ENCODE measurements at regions not wholly inside any gene's neighbourhood (a gene's known extent, or its start where the extent isn't known, plus 50 kb on each side); places are given as distances from the start of the nearest gene placed in this dataset.

- no peaks in the 10 kb centered on the region for H3K9me3 ChIP-seq (ENCODE audit: low read length)
- no peaks in the 10 kb centered on the region for H3K36me3 ChIP-seq (ENCODE audit: insufficient read depth, low read length)
- H3K4me2 ChIP-seq (ENCODE audit: low read length): no peak overlapping the region
- no peaks in the 10 kb centered on the region for H3K4me1 ChIP-seq (ENCODE audit: insufficient read depth, low read length, poor library complexity, severe bottlenecking)
- no peak overlapping the region for H2AFZ ChIP-seq (ENCODE audit: low read length)
- ChIA-PET POLR2A (no interaction called here), CTCF (ENCODE audit: unreplicated experiment) (no interaction called here)
- TF ChIP-seq, protein P1, sequence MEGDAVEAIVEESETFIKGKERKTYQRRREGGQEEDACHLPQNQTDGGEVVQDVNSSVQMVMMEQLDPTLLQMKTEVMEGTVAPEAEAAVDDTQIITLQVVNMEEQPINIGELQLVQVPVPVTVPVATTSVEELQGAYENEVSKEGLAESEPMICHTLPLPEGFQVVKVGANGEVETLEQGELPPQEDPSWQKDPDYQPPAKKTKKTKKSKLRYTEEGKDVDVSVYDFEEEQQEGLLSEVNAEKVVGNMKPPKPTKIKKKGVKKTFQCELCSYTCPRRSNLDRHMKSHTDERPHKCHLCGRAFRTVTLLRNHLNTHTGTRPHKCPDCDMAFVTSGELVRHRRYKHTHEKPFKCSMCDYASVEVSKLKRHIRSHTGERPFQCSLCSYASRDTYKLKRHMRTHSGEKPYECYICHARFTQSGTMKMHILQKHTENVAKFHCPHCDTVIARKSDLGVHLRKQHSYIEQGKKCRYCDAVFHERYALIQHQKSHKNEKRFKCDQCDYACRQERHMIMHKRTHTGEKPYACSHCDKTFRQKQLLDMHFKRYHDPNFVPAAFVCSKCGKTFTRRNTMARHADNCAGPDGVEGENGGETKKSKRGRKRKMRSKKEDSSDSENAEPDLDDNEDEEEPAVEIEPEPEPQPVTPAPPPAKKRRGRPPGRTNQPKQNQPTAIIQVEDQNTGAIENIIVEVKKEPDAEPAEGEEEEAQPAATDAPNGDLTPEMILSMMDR (conservative IDR thresholded peaks at IDR 0.05; ENCODE audit: low read length): no peak
- no peak for TF ChIP-seq EZH2phosphoT487 (IDR thresholded peaks at IDR 0.05; ENCODE audit: borderline replicate concordance, low read depth, low read length)
- H3K4me3 ChIP-seq (ENCODE audit: low read depth, low read length, poor library complexity, severe bottlenecking): no peak overlapping the region
- H3K79me2 ChIP-seq (ENCODE audit: insufficient read depth, low read depth, low read length): no peaks in the 10 kb centered on the region
- intact Hi-C loops (cut with micrococcal nuclease; ENCODE audit: unreplicated experiment): no loop called here
- no peak for DNase-seq (ENCODE audit: low spot score)
- H4K20me1 ChIP-seq (ENCODE audit: insufficient read depth, low read length): no peaks in the 10 kb centered on the region
- BruUV-seq (replicated peaks): no TSS peak
- H3K27ac ChIP-seq (ENCODE audit: low read depth, low read length, poor library complexity, severe bottlenecking): no peak overlapping the region
- no peaks in the 10 kb centered on the region for H3K9me2 ChIP-seq (ENCODE audit: insufficient read depth, low read length)
Observed at GRCh38 chr6:4510906-4511640, 265.1 kb upstream of the CDYL start.

DNA sequence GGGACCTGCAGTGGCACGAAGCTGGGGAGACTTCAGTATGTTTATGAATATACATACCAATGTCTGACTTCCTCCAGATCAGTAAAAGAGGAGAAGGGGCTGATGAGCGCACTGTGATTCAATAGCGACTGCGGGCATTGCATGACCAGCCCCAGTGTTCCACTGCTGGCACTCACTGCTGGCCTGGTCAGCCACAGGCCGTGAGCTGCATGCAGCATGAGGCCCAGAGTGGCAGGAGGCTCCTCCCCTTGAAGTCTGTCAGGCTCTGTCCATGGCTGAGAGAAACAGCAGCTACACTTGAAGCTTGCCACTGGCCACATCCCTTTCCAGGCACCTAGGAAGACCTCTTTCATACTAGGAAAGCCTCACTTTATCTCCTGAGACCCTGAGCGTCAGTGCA, 265.9 kb upstream of the CDYL start:
- no peaks in the 10 kb centered on the region for H3K9me2 ChIP-seq (ENCODE audit: insufficient read depth, low read length)
- no peak overlapping the region for H3K27ac ChIP-seq (ENCODE audit: low read depth, low read length, poor library complexity, severe bottlenecking)
- no peak overlapping the region for H2AFZ ChIP-seq (ENCODE audit: low read length)
- no peaks in the 10 kb centered on the region for H3K79me2 ChIP-seq (ENCODE audit: insufficient read depth, low read depth, low read length)
- intact Hi-C loops (cut with micrococcal nuclease; ENCODE audit: unreplicated experiment): no loop called here
- TF ChIP-seq, protein P1 (conservative IDR thresholded peaks at IDR 0.05; ENCODE audit: low read length): no peak
- no peak for TF ChIP-seq EZH2phosphoT487 (IDR thresholded peaks at IDR 0.05; ENCODE audit: borderline replicate concordance, low read depth, low read length)
- H3K4me1 ChIP-seq (ENCODE audit: insufficient read depth, low read length, poor library complexity, severe bottlenecking): no peaks in the 10 kb centered on the region
- H3K4me2 ChIP-seq (ENCODE audit: low read length): no peak overlapping the region
- no peaks in the 10 kb centered on the region for H3K36me3 ChIP-seq (ENCODE audit: insufficient read depth, low read length)
- no peak for DNase-seq (ENCODE audit: low spot score)
- POLR2A ChIA-PET: no interaction called here
- H3K4me3 ChIP-seq (ENCODE audit: low read depth, low read length, poor library complexity, severe bottlenecking): no peak overlapping the region
- no TSS peak for BruUV-seq (replicated peaks)
- CTCF ChIA-PET (ENCODE audit: unreplicated experiment): no interaction called here
- H3K9me3 ChIP-seq (ENCODE audit: low read length): no peaks in the 10 kb centered on the region
- H4K20me1 ChIP-seq (ENCODE audit: insufficient read depth, low read length): no peaks in the 10 kb centered on the region

- intact Hi-C loops (cut with micrococcal nuclease; ENCODE audit: unreplicated experiment): no loop called here
- H4K20me1 ChIP-seq (ENCODE audit: insufficient read depth, low read length): no peaks in the 10 kb centered on the region
- H3K4me2 ChIP-seq (ENCODE audit: low read length): no peak overlapping the region
- H3K36me3 ChIP-seq (ENCODE audit: insufficient read depth, low read length): no peaks in the 10 kb centered on the region
- H3K27ac ChIP-seq (ENCODE audit: low read depth, low read length, poor library complexity, severe bottlenecking): no peak overlapping the region
- no peaks in the 10 kb centered on the region for H3K4me1 ChIP-seq (ENCODE audit: insufficient read depth, low read length, poor library complexity, severe bottlenecking)
- TF ChIP-seq, protein P1 (conservative IDR thresholded peaks at IDR 0.05; ENCODE audit: low read length): no peak
- no peak for TF ChIP-seq EZH2phosphoT487 (IDR thresholded peaks at IDR 0.05; ENCODE audit: borderline replicate concordance, low read depth, low read length)
- no peak overlapping the region for H2AFZ ChIP-seq (ENCODE audit: low read length)
- H3K4me3 ChIP-seq (ENCODE audit: low read depth, low read length, poor library complexity, severe bottlenecking): no peak overlapping the region
- no peaks in the 10 kb centered on the region for H3K9me2 ChIP-seq (ENCODE audit: insufficient read depth, low read length)
- CTCF ChIA-PET (ENCODE audit: unreplicated experiment): no interaction called here
- POLR2A ChIA-PET: no interaction called here
- no TSS peak for BruUV-seq (replicated peaks)
- no peaks in the 10 kb centered on the region for H3K9me3 ChIP-seq (ENCODE audit: low read length)
- no peak for DNase-seq (ENCODE audit: low spot score)
- H3K79me2 ChIP-seq (ENCODE audit: insufficient read depth, low read depth, low read length): no peaks in the 10 kb centered on the region
Observed at GRCh38 chr6:4509506-4509905, 266.7 kb upstream of the CDYL start.
